ENCODE measurements at regions not wholly inside any gene's neighbourhood (a gene's known extent, or its start where the extent isn't known, plus 50 kb on each side); places are given as distances from the start of the nearest gene placed in this dataset.

GRCh38 chr5:143641549-143642355, 170.2 kb upstream of the HMHB1 start:
- no peak overlapping the region for H3K4me3 ChIP-seq
- no peak for TF ChIP-seq CTCF (IDR thresholded peaks at IDR 0.05)
- H3K27me3 ChIP-seq, result no peaks in the 10 kb centered on the region
- no peaks in the 10 kb centered on the region for H3K9me3 ChIP-seq
- DNase-seq (ENCODE audit: low spot score in 2 of 2), result no peak
- H3K27ac ChIP-seq, result no peak overlapping the region
- H3K36me3 ChIP-seq, result no peaks in the 10 kb centered on the region
- peaks cover 0 to 7% of the 10 kb centered on the region in 2 donors for H3K4me1 ChIP-seq
- intact Hi-C loops (cut with DNase I), result no loop called here

- TF ChIP-seq CTCF (IDR thresholded peaks at IDR 0.05), result no peak
- no peak overlapping the region for H3K27ac ChIP-seq
- intact Hi-C loops (cut with DNase I), result loop anchor here (5.0 kb wide), 1 partner anchor 76 kb away; no protein-coding TSS in a partner anchor
Observed at GRCh38 chr5:143638654-143639053, 173.3 kb upstream of the HMHB1 start.

GRCh38 chr5:143636931-143637528, 174.9 kb upstream of the HMHB1 start:
- H3K27me3 ChIP-seq, result no peaks in the 10 kb centered on the region
- peak overlapping the region; percentile 41 to 60 for H3K27ac ChIP-seq
- H3K4me1 ChIP-seq, result peaks cover 0 to 22% of the 10 kb centered on the region in 2 donors
- intact Hi-C loops (cut with DNase I), result loop anchor here (5.0 kb wide), 1 partner anchor 75 kb away; no protein-coding TSS in a partner anchor
- DNase-seq (ENCODE audit: low spot score in 2 of 2), result no peak
- H3K4me3 ChIP-seq, result no peak overlapping the region
- no peaks in the 10 kb centered on the region for H3K9me3 ChIP-seq
- H3K36me3 ChIP-seq, result no peaks in the 10 kb centered on the region
- TF ChIP-seq CTCF (IDR thresholded peaks at IDR 0.05), result no peak

More at GRCh38 chr5:143638654-143639053, 173.3 kb upstream of the HMHB1 start:
- H3K4me1 ChIP-seq, result peaks cover 0 to 22% of the 10 kb centered on the region in 2 donors
- no peak overlapping the region for H3K4me3 ChIP-seq
- no peaks in the 10 kb centered on the region for H3K9me3 ChIP-seq
- DNase-seq (ENCODE audit: low spot score in 2 of 2), result no peak
- H3K36me3 ChIP-seq, result no peaks in the 10 kb centered on the region
- H3K27me3 ChIP-seq, result no peaks in the 10 kb centered on the region

GRCh38 chr5:143635888-143636287, 176.1 kb upstream of the HMHB1 start:
- no peaks in the 10 kb centered on the region for H3K36me3 ChIP-seq
- TF ChIP-seq CTCF (IDR thresholded peaks at IDR 0.05), result no peak
- peaks cover 0 to 22% of the 10 kb centered on the region in 2 donors for H3K4me1 ChIP-seq
- DNase-seq (ENCODE audit: low spot score in 2 of 2), result no peak
- intact Hi-C loops (cut with DNase I), result loop anchor here (5.0 kb wide), 1 partner anchor 74 kb away; no protein-coding TSS in a partner anchor
- H3K27me3 ChIP-seq, result no peaks in the 10 kb centered on the region
- peak overlapping the region; percentile 59 to 60 for H3K27ac ChIP-seq
- no peak overlapping the region for H3K4me3 ChIP-seq
- H3K9me3 ChIP-seq, result no peaks in the 10 kb centered on the region

- peaks cover 0 to 22% of the 10 kb centered on the region in 2 donors for H3K4me1 ChIP-seq
- no peaks in the 10 kb centered on the region for H3K27me3 ChIP-seq
- no peaks in the 10 kb centered on the region for H3K36me3 ChIP-seq
- intact Hi-C loops (cut with DNase I), result loop anchor here (5.0 kb wide), 1 partner anchor 73 kb away; no protein-coding TSS in a partner anchor
- peak in 1 of 2 donors; percentile 63 for DNase-seq (ENCODE audit: low spot score in 2 of 2)
- TF ChIP-seq CTCF (IDR thresholded peaks at IDR 0.05), result no peak
- H3K27ac ChIP-seq, result peak overlapping the region; percentile 30 to 59
- H3K9me3 ChIP-seq, result no peaks in the 10 kb centered on the region
- H3K4me3 ChIP-seq, result no peak overlapping the region
Observed at GRCh38 chr5:143635146-143635752, 176.7 kb upstream of the HMHB1 start.

Measured in ascending aorta (tissue), 2 donors.